Astrocyte of the spinal cord (primary cell): ENCODE measurements at regions not wholly inside any gene's neighbourhood (a gene's known extent, or its start where the extent isn't known, plus 50 kb on each side); places are given as distances from the start of the nearest gene placed in this dataset.

Experiments used
- DNase-seq: peaks from one replicate; pipeline ENCODE4 v3.0.0; 2011; ENCODE audit warnings: low read depth, low spot score
- H3K4me3 ChIP-seq: 2 replicates; pipeline ENCODE4 v1.5.1; 2011; ENCODE audit warnings: low read depth, mild to moderate bottlenecking, low read length, moderate library complexity
- CTCF ChIP-seq: IDR thresholded peaks from 2 replicates; pipeline ENCODE4 v1.5.1; 2012; ENCODE audit warnings: low read depth, mild to moderate bottlenecking, low read length, inconsistent platforms
- in situ Hi-C: cut with HindIII; loops from 2 replicates; pipeline ENCODE4 v1.10.0; 2017; ENCODE audit warnings: low sequenced_read_pairs

- no peak for DNase-seq
- in situ Hi-C loops = no loop called here
- no peak for TF ChIP-seq CTCF
- no peak overlapping the region for H3K4me3 ChIP-seq
Observed at GRCh38 chr5:68965926-68966325, 127.9 kb upstream of the SLC30A5 start.

GRCh38 chr5:68966596-68966995 is 127.2 kb upstream of the SLC30A5 start:
- in situ Hi-C loops = no loop called here
- DNase-seq = no peak
- no peak overlapping the region for H3K4me3 ChIP-seq
- no peak for TF ChIP-seq CTCF

GRCh38 chr5:68968429-68968828 is 125.4 kb upstream of the SLC30A5 start:
- TF ChIP-seq CTCF = no peak
- DNase-seq = no peak
- in situ Hi-C loops = no loop called here
- no peak overlapping the region for H3K4me3 ChIP-seq

GRCh38 chr5:68970617-68971016 is 123.2 kb upstream of the SLC30A5 start:
- H3K4me3 ChIP-seq = no peak overlapping the region
- in situ Hi-C loops = no loop called here
- no peak for TF ChIP-seq CTCF
- no peak for DNase-seq

GRCh38 chr5:68973696-68974095 is 120.1 kb upstream of the SLC30A5 start:
- H3K4me3 ChIP-seq = no peak overlapping the region
- TF ChIP-seq CTCF = no peak
- in situ Hi-C loops = no loop called here
- DNase-seq = no peak

GRCh38 chr5:68983043-68983442 is 110.8 kb upstream of the SLC30A5 start:
- in situ Hi-C loops = no loop called here

More at GRCh38 chr5:68983043-68983442, 110.8 kb upstream of the SLC30A5 start:
- no peak for TF ChIP-seq CTCF
- no peak overlapping the region for H3K4me3 ChIP-seq
- no peak for DNase-seq
